ENCODE measurements at regions not wholly inside any gene's neighbourhood (a gene's known extent, or its start where the extent isn't known, plus 50 kb on each side); places are given as distances from the start of the nearest gene placed in this dataset.

DNA sequence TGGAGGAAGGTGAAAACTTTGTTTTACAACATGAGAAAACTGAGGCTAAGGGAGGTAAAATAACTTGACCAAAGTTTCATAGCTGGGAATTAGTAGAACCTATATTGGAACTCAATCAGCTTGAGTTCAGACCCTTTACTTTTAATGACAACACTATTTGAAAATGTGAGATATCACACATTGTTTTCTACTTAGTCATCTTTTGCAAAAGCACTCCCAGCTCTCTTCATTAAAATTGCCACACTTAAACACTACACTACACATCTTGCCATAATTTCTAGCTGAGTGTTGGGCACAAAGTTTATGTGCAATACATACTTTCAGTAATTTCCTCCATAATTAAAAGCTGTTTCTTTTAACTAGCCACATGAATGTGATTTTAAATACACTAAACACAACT is 230.4 kb upstream of the DCBLD2 start:
- Histone ChIP-seq H3K27ac (ENCODE audit: low read depth, low read length) (no peak overlapping the region), H3K27me3 (ENCODE audit: control insufficient read depth in 1 of 2, insufficient read depth in 2 of 2, low read length in 2 of 2) (no peaks in the 10 kb centered on the region), H3K4me3 (ENCODE audit: low read depth in 1 of 2, low read length in 2 of 2) (no peak overlapping the region), H3K36me3 (ENCODE audit: insufficient read depth, low read length) (no peaks in the 10 kb centered on the region), H3K4me1 (ENCODE audit: insufficient read depth, low read length) (no peaks in the 10 kb centered on the region), H3K9me3 (ENCODE audit: low read length) (no peaks in the 10 kb centered on the region), H3K9ac (ENCODE audit: low read length) (no peak overlapping the region)

DNA sequence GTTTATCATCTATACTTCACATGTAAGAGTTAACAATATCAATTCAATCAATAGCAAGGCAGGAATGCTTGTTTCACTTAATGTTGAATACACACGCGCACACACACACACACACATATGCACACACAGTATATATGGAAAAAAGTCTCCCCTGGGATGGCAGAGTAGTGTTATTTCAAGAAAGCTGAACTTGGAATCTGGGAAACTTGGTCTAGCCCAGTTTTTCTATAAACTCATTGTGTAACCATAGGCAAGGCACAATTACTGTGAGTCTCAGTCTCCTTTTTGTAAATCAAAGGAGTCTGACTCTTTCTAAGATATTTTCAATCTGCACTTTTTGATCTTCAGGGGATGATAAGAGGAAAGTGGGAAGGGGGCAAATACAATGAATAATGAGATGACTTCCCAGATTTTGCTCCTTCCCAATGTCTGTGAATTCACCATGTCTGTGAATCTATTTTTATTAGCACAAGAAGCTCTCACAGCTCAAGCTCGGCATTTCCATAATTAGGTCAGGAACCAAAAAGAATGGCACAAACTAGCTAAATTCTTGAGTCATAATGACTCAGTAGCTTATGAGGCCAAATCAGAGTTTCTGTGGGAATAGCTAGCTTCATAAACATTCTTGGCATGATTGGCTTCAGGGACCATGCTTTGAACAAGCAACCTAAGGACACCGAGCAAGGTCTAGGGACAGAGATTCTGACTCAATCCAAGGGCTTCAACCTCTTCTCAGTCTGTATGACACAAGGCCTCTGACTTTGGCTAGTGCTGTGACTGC is 227.4 kb upstream of the DCBLD2 start:
- H3K9ac ChIP-seq (ENCODE audit: low read length), result no peak overlapping the region
- H3K4me3 ChIP-seq (ENCODE audit: low read depth in 1 of 2, low read length in 2 of 2), result no peak overlapping the region
- no peaks in the 10 kb centered on the region for H3K36me3 ChIP-seq (ENCODE audit: insufficient read depth, low read length)
- no peaks in the 10 kb centered on the region for H3K4me1 ChIP-seq (ENCODE audit: insufficient read depth, low read length)
- H3K9me3 ChIP-seq (ENCODE audit: low read length), result no peaks in the 10 kb centered on the region
- H3K27ac ChIP-seq (ENCODE audit: low read depth, low read length), result no peak overlapping the region
- H3K27me3 ChIP-seq (ENCODE audit: control insufficient read depth in 1 of 2, insufficient read depth in 2 of 2, low read length in 2 of 2), result no peaks in the 10 kb centered on the region

DNA sequence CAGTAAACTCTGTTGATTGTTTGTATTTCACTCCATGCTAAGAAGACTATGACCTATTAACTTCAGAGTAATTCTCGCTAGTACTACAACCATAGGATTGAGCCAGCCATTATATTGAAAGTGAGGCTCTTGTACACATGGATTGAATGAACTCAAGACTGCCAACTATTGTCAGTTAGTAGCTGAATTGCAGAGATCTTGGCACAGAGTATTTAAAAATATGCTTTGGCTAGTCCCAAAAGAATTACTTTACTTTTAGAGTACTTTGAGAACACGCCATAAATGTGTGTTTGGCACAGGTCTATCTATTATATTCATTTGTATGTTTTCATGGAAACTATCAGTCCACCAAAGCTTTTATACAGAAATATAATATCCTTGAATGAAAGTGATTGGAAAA is 226.7 kb upstream of the DCBLD2 start:
- Histone ChIP-seq H3K27me3 (ENCODE audit: control insufficient read depth in 1 of 2, insufficient read depth in 2 of 2, low read length in 2 of 2) (no peaks in the 10 kb centered on the region), H3K4me1 (ENCODE audit: insufficient read depth, low read length) (no peaks in the 10 kb centered on the region), H3K27ac (ENCODE audit: low read depth, low read length) (no peak overlapping the region), H3K36me3 (ENCODE audit: insufficient read depth, low read length) (no peaks in the 10 kb centered on the region), H3K9me3 (ENCODE audit: low read length) (no peaks in the 10 kb centered on the region), H3K9ac (ENCODE audit: low read length) (no peak overlapping the region), H3K4me3 (ENCODE audit: low read depth in 1 of 2, low read length in 2 of 2) (no peak overlapping the region)

DNA sequence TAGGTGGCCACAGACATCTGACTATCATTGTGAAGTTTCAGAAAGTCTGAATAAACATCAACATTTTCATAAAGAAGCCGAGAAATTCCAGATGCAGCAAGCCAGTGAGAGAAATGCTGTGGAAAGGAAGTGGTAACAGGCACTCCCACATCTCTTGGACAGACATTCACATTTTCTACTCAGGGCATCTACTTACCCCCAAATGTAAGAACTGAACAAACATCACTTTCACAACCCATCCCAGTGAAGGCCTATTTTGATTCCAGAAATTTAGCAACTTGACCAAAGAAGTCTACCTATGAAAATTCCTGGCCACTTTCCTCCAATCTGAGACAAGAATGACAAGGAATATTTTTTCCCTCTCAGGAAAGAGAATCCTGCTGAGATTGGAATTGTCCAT is 224.8 kb upstream of the DCBLD2 start:
- H3K4me3 ChIP-seq (ENCODE audit: low read depth in 1 of 2, low read length in 2 of 2), result no peak overlapping the region
- H3K4me1 ChIP-seq (ENCODE audit: insufficient read depth, low read length), result no peaks in the 10 kb centered on the region
- no peak overlapping the region for H3K9ac ChIP-seq (ENCODE audit: low read length)
- H3K36me3 ChIP-seq (ENCODE audit: insufficient read depth, low read length), result no peaks in the 10 kb centered on the region
- H3K27me3 ChIP-seq (ENCODE audit: control insufficient read depth in 1 of 2, insufficient read depth in 2 of 2, low read length in 2 of 2), result no peaks in the 10 kb centered on the region
- H3K27ac ChIP-seq (ENCODE audit: low read depth, low read length), result no peak overlapping the region
- H3K9me3 ChIP-seq (ENCODE audit: low read length), result no peaks in the 10 kb centered on the region

DNA sequence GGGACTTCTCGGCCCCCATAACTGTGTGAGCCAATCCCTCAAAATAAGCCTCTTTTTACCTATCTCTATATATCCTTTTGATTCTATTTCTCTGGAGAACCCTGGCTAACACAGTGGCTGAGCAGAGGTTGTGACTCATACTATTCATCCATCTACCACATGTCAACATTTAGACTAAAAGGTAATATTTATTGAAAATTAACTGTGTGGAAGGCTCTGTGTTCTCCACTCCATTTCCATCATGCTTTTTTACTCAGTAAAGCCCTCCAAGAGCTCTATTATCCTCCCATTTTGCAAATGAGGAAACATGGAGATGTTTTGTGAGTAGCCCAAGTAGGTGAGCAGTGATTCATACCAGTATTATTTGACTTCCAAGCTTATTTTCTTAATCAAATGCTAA is 217.9 kb upstream of the DCBLD2 start:
- H3K9me3 ChIP-seq (ENCODE audit: low read length), result no peaks in the 10 kb centered on the region
- no peak overlapping the region for H3K4me3 ChIP-seq (ENCODE audit: low read depth in 1 of 2, low read length in 2 of 2)
- no peaks in the 10 kb centered on the region for H3K27me3 ChIP-seq (ENCODE audit: control insufficient read depth in 1 of 2, insufficient read depth in 2 of 2, low read length in 2 of 2)
- H3K4me1 ChIP-seq (ENCODE audit: insufficient read depth, low read length), result no peaks in the 10 kb centered on the region
- H3K27ac ChIP-seq (ENCODE audit: low read depth, low read length), result no peak overlapping the region
- no peak overlapping the region for H3K9ac ChIP-seq (ENCODE audit: low read length)
- no peaks in the 10 kb centered on the region for H3K36me3 ChIP-seq (ENCODE audit: insufficient read depth, low read length)

DNA sequence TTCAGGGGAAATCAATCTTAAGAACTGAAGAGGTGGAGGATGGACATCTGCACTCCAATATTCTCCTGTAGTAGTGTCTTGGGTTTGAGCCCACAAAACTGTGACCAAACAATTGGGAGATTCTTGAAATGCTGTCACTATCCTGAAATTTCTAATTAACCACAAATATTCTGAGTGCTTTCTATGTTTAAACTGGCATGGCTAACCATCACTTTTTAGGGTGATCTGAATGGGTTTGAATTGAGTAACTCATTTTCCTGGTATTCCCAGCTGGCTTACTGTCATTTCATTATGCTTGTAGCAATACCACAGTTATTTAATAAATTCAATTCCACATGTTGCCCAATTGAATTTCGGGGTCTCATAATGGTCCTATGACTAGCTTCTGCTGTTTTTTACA is 216.9 kb upstream of the DCBLD2 start:
- H3K27me3 ChIP-seq (ENCODE audit: control insufficient read depth in 1 of 2, insufficient read depth in 2 of 2, low read length in 2 of 2), result no peaks in the 10 kb centered on the region
- H3K4me3 ChIP-seq (ENCODE audit: low read depth in 1 of 2, low read length in 2 of 2), result no peak overlapping the region
- H3K4me1 ChIP-seq (ENCODE audit: insufficient read depth, low read length), result no peaks in the 10 kb centered on the region
- no peak overlapping the region for H3K9ac ChIP-seq (ENCODE audit: low read length)
- no peaks in the 10 kb centered on the region for H3K9me3 ChIP-seq (ENCODE audit: low read length)
- no peak overlapping the region for H3K27ac ChIP-seq (ENCODE audit: low read depth, low read length)
- no peaks in the 10 kb centered on the region for H3K36me3 ChIP-seq (ENCODE audit: insufficient read depth, low read length)

DNA sequence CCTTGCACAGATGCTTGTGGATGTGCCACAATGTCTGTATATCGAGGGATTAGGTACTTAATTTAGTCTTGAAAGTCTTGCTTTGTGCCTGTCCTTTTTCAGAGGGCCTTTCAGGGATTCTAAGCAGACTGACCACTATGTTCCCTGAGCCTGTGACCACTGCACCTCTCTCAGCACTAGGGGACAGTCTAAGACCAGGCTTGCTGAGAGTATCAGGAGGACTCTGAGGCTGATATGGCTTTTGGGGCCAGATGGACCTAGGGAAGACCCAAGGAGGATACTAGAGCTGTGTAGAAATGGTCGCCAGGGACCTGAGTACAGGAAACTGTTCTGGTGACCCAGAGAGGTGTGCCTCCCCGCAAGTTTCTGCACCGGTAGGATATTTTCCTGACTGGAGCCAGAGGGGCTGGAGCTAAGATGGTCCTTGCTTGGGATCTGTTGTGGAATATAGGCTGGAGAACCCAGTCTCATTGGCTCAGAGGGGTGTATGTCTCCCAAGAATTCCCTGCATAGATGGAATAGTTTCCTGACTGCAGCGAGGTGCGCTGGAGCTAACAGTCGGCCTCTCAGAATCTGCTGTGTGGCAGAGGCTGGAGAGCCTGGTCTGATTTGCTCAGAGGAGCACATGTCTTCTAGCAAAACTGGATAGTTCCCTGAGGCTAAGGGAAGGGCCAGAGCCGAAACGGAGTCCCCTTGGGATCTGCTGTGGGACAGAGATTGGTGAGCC is 213.2 kb upstream of the DCBLD2 start:
- Histone ChIP-seq H3K4me3 (ENCODE audit: low read depth in 1 of 2, low read length in 2 of 2) (no peak overlapping the region), H3K4me1 (ENCODE audit: insufficient read depth, low read length) (no peaks in the 10 kb centered on the region), H3K27me3 (ENCODE audit: control insufficient read depth in 1 of 2, insufficient read depth in 2 of 2, low read length in 2 of 2) (no peaks in the 10 kb centered on the region), H3K9me3 (ENCODE audit: low read length) (no peaks in the 10 kb centered on the region), H3K27ac (ENCODE audit: low read depth, low read length) (no peak overlapping the region), H3K9ac (ENCODE audit: low read length) (no peak overlapping the region), H3K36me3 (ENCODE audit: insufficient read depth, low read length) (no peaks in the 10 kb centered on the region)

DNA sequence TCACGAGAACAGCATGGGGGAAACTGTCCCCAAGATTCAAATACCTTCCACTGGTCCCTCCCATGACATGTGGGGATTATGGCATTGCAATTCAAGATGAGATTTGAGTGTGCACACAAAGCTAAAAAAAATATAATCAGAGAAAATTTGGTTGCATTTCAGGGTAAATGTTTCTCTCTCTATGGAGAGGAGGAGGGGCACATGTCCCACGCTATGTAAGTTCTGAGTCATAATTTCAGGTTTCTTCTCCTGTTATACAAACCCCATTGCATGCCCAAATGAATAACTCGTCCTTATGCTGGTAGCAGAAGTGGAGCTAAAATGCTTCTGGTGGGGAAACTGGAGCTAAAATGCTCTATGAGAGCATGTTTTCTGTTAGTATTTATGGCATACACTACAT is 209.7 kb upstream of the DCBLD2 start:
- Histone ChIP-seq H3K4me1 (ENCODE audit: insufficient read depth, low read length) (no peaks in the 10 kb centered on the region), H3K9ac (ENCODE audit: low read length) (no peak overlapping the region), H3K27ac (ENCODE audit: low read depth, low read length) (no peak overlapping the region), H3K9me3 (ENCODE audit: low read length) (no peaks in the 10 kb centered on the region), H3K36me3 (ENCODE audit: insufficient read depth, low read length) (no peaks in the 10 kb centered on the region), H3K27me3 (ENCODE audit: control insufficient read depth in 1 of 2, insufficient read depth in 2 of 2, low read length in 2 of 2) (no peaks in the 10 kb centered on the region), H3K4me3 (ENCODE audit: low read depth in 1 of 2, low read length in 2 of 2) (no peak overlapping the region)

DNA sequence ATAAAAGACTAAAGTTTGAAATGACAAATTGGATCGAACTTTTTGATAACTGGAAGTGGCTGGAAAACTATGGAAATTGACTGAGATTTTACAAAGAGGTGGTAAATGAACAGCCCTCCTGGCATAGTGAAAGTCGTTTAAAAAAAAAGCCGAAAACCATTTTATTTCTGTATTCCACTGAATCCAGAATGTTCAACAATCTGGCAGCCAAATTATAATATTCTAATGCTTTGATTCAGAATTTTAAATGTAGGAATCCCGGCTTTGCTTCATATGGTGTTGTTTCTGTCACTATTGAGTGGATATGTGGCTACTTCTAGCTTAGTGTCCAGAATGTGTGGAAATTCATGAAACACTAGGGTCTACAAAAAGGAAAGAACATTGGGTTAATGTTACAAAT is 208.9 kb upstream of the DCBLD2 start:
- H3K36me3 ChIP-seq (ENCODE audit: insufficient read depth, low read length), result no peaks in the 10 kb centered on the region
- no peaks in the 10 kb centered on the region for H3K9me3 ChIP-seq (ENCODE audit: low read length)
- H3K4me1 ChIP-seq (ENCODE audit: insufficient read depth, low read length), result no peaks in the 10 kb centered on the region
- H3K27ac ChIP-seq (ENCODE audit: low read depth, low read length), result no peak overlapping the region
- H3K9ac ChIP-seq (ENCODE audit: low read length), result no peak overlapping the region
- H3K4me3 ChIP-seq (ENCODE audit: low read depth in 1 of 2, low read length in 2 of 2), result no peak overlapping the region
- H3K27me3 ChIP-seq (ENCODE audit: control insufficient read depth in 1 of 2, insufficient read depth in 2 of 2, low read length in 2 of 2), result no peaks in the 10 kb centered on the region

DNA sequence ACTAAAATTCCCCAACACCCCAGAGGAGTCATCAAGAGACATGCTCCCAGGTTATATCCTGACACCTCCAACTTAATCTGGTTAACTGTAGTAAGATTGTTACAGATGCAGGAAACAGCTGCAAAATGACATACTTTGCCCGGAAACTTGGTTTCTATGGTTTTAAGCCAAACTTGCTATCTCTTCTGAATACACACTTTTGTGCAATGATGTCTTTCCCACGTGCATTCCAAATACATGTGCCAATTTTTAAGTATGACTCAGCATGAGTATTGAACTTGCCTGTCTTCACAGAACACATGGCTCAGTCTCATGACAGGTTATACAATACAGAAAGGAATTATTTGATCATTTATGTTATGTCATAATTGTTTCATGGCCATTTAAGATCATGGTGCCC is 207.0 kb upstream of the DCBLD2 start:
- Histone ChIP-seq H3K4me3 (ENCODE audit: low read depth in 1 of 2, low read length in 2 of 2) (no peak overlapping the region), H3K36me3 (ENCODE audit: insufficient read depth, low read length) (no peaks in the 10 kb centered on the region), H3K9ac (ENCODE audit: low read length) (no peak overlapping the region), H3K27me3 (ENCODE audit: control insufficient read depth in 1 of 2, insufficient read depth in 2 of 2, low read length in 2 of 2) (no peaks in the 10 kb centered on the region), H3K4me1 (ENCODE audit: insufficient read depth, low read length) (no peaks in the 10 kb centered on the region), H3K9me3 (ENCODE audit: low read length) (no peaks in the 10 kb centered on the region), H3K27ac (ENCODE audit: low read depth, low read length) (no peak overlapping the region)

DNA sequence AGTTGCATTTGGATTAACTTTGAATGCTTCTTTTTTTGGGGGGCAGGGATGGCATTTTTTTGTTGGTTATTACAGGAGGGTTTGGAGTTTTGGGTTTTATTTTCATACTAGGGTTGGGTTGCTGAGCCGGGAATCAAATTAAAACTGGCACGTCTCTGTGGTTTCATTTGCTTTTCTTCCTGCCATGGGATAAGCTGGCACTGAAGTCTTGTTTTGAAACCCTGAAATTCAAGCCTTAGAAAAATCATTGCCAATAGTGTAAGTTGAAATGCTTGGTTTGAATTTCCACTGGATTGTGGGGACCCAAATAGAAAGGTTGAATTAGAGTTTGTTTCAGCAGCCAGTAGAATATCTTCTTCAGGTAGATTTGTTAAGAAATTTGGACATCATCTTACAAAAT is 193.1 kb upstream of the DCBLD2 start:
- Histone ChIP-seq H3K27me3 (ENCODE audit: control insufficient read depth in 1 of 2, insufficient read depth in 2 of 2, low read length in 2 of 2) (no peaks in the 10 kb centered on the region), H3K9ac (ENCODE audit: low read length) (no peak overlapping the region), H3K4me3 (ENCODE audit: low read depth in 1 of 2, low read length in 2 of 2) (no peak overlapping the region), H3K4me1 (ENCODE audit: insufficient read depth, low read length) (no peaks in the 10 kb centered on the region), H3K36me3 (ENCODE audit: insufficient read depth, low read length) (no peaks in the 10 kb centered on the region), H3K27ac (ENCODE audit: low read depth, low read length) (no peak overlapping the region), H3K9me3 (ENCODE audit: low read length) (no peaks in the 10 kb centered on the region)

DNA sequence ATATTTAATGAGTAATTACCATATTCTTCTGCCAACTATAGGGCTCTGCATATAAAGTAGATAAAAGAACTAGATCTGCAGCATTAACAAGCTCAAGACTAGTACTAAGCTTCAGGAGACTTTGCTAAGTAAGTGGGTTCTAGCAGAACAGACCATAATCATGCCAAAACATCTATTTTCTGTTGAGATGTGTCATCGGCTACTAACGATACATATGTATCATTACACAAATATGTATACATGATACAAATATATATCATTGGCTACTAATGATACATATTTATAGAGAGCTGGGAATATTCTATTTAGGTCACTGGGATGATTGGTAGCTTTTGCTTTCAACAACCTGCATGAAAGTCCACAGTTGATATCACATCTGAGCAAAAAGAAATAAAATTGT is 185.8 kb upstream of the DCBLD2 start:
- Histone ChIP-seq H3K9me3 (ENCODE audit: low read length) (no peaks in the 10 kb centered on the region), H3K9ac (ENCODE audit: low read length) (no peak overlapping the region), H3K27me3 (ENCODE audit: control insufficient read depth in 1 of 2, insufficient read depth in 2 of 2, low read length in 2 of 2) (no peaks in the 10 kb centered on the region), H3K27ac (ENCODE audit: low read depth, low read length) (no peak overlapping the region), H3K36me3 (ENCODE audit: insufficient read depth, low read length) (no peaks in the 10 kb centered on the region), H3K4me3 (ENCODE audit: low read depth in 1 of 2, low read length in 2 of 2) (no peak overlapping the region), H3K4me1 (ENCODE audit: insufficient read depth, low read length) (no peaks in the 10 kb centered on the region)

Measured in muscle layer of colon (tissue), 2 donors.